ENCODE measurements at regions not wholly inside any gene's neighbourhood (a gene's known extent, or its start where the extent isn't known, plus 50 kb on each side); places are given as distances from the start of the nearest gene placed in this dataset.

GRCh38 chr5:105767267-105767666 lies 1903.5 kb downstream of the EFNA5 start:
- H3K27ac Mint-ChIP-seq, result no peak overlapping the region
- POLR2A ChIA-PET, result no interaction called here
- peaks cover 8% of the 10 kb centered on the region for H3K9me3 Mint-ChIP-seq

GRCh38 chr5:105762728-105763127 lies 1908.0 kb downstream of the EFNA5 start:
- Mint-ChIP-seq H3K9me3 (peaks cover 22% of the 10 kb centered on the region), H3K27ac (no peak overlapping the region), H3K36me3 (ENCODE audit: low read depth) (no peaks in the 10 kb centered on the region), H3K4me3 (no peak overlapping the region), H3K27me3 (no peaks in the 10 kb centered on the region), H3K4me1 (no peaks in the 10 kb centered on the region)
- TF ChIP-seq CTCF (IDR thresholded peaks at IDR 0.05), result no peak
- POLR2A ChIA-PET, result no interaction called here
- DNase-seq (no peak), ATAC-seq (ENCODE audit: low read depth) (no peak)
- intact Hi-C loops (cut with micrococcal nuclease), result no loop called here
- CTCF ChIA-PET, result no interaction called here

More at GRCh38 chr5:105767267-105767666, 1903.5 kb downstream of the EFNA5 start:
- no peak for TF ChIP-seq CTCF (IDR thresholded peaks at IDR 0.05)
- Mint-ChIP-seq H3K4me3 (no peak overlapping the region), H3K4me1 (no peaks in the 10 kb centered on the region), H3K27me3 (no peaks in the 10 kb centered on the region), H3K36me3 (ENCODE audit: low read depth) (no peaks in the 10 kb centered on the region)
- ATAC-seq (ENCODE audit: low read depth) (no peak), DNase-seq (no peak)
- CTCF ChIA-PET, result no interaction called here
- intact Hi-C loops (cut with micrococcal nuclease), result no loop called here

GRCh38 chr5:105754056-105754455 lies 1916.7 kb downstream of the EFNA5 start:
- Mint-ChIP-seq H3K36me3 (ENCODE audit: low read depth) (no peaks in the 10 kb centered on the region), H3K27me3 (no peaks in the 10 kb centered on the region), H3K9me3 (peaks cover 3% of the 10 kb centered on the region), H3K4me3 (no peak overlapping the region), H3K27ac (no peak overlapping the region), H3K4me1 (no peaks in the 10 kb centered on the region)
- no peak for TF ChIP-seq CTCF (IDR thresholded peaks at IDR 0.05)
- ATAC-seq (ENCODE audit: low read depth) (no peak), DNase-seq (no peak)
- CTCF ChIA-PET, result no interaction called here
- intact Hi-C loops (cut with micrococcal nuclease), result no loop called here
- POLR2A ChIA-PET, result no interaction called here

GRCh38 chr5:105752801-105753200 lies 1917.9 kb downstream of the EFNA5 start:
- H3K9me3 Mint-ChIP-seq, result no peaks in the 10 kb centered on the region
- H3K36me3 Mint-ChIP-seq (ENCODE audit: low read depth), result no peaks in the 10 kb centered on the region
- H3K27ac Mint-ChIP-seq, result no peak overlapping the region
- POLR2A ChIA-PET, result no interaction called here
- CTCF ChIA-PET, result no interaction called here
- no peak overlapping the region for H3K4me3 Mint-ChIP-seq
- intact Hi-C loops (cut with micrococcal nuclease), result no loop called here
- H3K4me1 Mint-ChIP-seq, result no peaks in the 10 kb centered on the region
- TF ChIP-seq CTCF (IDR thresholded peaks at IDR 0.05), result no peak
- ATAC-seq (ENCODE audit: low read depth) (no peak), DNase-seq (no peak)
- no peaks in the 10 kb centered on the region for H3K27me3 Mint-ChIP-seq

- ChIA-PET CTCF (no interaction called here), POLR2A (no interaction called here)
- Mint-ChIP-seq H3K27me3 (no peaks in the 10 kb centered on the region), H3K27ac (no peak overlapping the region), H3K4me3 (no peak overlapping the region), H3K36me3 (ENCODE audit: low read depth) (no peaks in the 10 kb centered on the region), H3K9me3 (peaks cover 5% of the 10 kb centered on the region), H3K4me1 (no peaks in the 10 kb centered on the region)
- intact Hi-C loops (cut with micrococcal nuclease), result no loop called here
- TF ChIP-seq CTCF (IDR thresholded peaks at IDR 0.05), result no peak
- no peak for ATAC-seq (ENCODE audit: low read depth)
- DNase-seq, result no peak
Observed at GRCh38 chr5:105751908-105752307, 1918.8 kb downstream of the EFNA5 start.

All from activated B cell treated with CpG ODN at 0.5 μM for 24 hours (primary cell).